GM18508 (cell line): ENCODE measurements at regions not wholly inside any gene's neighbourhood (a gene's known extent, or its start where the extent isn't known, plus 50 kb on each side); places are given as distances from the start of the nearest gene placed in this dataset.
"Not testable (repeated sequence)": the region's sequence is repeated elsewhere in the genome, so short reads cannot be mapped to it uniquely, and the experiment has no call there.

Source experiments
- ATAC-seq: cut with Tn5 transposase; IDR thresholded peaks from one replicate; pipeline ENCODE4 v1.9.1; 2021; ENCODE audit warnings: moderate number of reproducible peaks; ENCODE audit not compliant: insufficient read depth, unreplicated experiment

DNA sequence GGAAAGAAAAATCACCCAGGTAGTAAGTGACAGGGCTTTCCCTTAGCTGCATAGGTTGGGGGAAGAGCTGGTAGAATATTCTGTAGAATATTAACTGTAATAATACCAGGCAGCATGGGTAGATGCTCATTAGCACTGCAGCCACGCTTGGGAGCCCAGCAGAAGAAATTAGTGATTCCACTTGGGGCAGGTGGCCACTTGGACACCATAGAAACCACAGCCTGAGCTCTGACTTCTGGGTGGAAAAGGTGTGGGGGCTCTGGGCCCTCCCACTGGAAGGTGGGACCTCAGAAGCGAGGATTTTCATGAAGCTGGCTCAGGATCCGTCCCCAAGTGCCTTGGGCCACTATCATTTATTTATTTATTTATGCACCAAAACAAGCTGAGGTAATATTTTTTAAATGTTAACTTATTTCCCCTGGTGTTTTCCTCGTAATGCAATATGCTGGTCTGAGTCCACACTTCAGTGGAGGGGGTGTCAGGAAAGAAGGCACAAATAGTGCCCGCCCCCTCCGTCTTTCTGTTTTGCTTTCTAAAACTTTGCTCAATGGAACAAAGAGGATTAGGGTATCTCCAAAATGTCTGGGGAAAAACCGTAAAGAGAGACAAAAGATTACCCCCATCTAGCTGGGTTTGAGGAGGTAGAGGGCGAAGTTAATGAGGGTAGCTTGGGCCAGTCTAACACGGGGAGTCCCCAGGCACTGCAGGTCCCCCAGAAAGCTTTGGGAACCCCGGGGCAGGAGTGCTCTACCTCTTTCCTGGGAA lies 75.2 kb upstream of the GADD45A start:
- no peak for ATAC-seq

DNA sequence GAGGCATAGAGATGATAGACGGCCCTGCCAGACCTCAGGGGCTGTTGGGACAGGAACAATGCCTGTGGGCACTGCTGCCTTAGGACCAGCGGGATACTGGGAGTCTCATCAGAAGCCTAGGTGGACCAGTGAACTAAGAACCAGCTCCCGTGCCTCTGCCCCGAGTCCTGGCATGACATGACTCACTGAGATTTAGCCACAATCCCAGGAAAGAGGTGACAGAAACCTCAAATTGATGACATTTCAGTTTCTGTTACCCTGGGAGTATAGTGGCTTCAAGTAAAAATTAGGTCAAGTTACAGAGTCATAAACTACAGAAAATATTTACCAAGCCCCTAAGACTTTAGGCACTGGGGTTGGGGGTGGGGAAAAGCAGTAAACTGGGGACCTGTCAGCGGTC lies 74.6 kb upstream of the GADD45A start:
- no peak for ATAC-seq

DNA sequence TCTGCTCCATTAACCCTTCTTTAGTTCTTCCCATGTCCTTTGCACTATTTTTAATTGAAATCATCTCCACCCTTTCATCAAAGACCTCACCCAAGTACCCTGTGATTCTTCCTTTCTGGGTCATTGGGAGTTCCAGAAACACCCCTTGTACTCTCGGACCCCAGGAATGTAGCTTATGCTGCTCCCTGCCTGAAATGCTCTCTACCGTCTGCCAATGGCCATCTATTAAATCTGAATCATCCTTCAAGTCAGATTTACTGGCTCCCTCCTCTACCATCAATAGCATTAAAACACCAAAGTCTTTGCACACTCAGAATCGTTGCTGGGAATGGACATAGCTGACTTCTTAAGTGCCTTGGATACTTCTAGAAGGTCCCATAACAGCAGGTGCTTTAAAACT lies 73.2 kb upstream of the GADD45A start:
- ATAC-seq, result no peak

DNA sequence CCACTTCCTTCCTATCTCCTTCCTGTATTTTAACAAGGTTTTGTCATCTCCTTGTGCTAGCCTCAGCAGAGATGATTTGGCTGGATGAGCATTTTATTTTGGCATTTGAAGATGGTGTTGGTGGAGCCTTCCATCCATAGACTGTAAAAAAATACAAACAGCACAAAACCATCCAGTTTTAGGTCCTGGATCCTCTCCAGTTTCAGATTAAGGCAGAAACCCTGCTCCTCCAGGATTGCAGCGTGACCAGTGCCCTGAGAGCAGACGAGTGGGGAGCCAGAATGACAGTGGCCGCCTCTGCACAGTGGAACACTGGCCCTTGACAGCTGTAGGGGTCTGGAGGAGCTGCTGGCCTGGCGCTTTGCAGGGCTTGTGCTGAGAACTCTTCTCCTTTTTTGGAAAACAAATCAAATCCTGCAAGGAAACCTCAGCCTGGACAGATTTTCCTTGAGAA lies 72.2 kb upstream of the GADD45A start:
- no peak for ATAC-seq

DNA sequence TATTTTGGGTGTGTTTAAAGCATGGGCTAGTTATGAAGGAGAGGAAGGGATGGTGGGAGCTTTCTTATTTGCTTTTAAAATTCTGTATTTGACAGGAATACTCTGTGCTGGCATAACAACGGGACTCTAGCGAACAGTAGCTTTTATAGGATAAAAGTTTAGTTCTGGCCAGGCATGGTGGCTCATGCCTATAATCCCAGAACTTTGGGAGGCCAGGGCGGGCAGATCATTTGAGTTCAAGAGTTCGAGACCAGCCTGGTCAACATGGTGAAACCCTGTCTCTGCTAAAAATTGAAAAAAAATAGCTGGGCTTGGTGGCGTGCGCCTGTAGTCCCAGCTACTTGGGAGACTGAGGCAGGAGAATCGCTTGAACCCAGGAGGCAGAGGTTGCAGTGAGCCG lies 71.5 kb upstream of the GADD45A start:
- not testable (repeated sequence) for ATAC-seq

DNA sequence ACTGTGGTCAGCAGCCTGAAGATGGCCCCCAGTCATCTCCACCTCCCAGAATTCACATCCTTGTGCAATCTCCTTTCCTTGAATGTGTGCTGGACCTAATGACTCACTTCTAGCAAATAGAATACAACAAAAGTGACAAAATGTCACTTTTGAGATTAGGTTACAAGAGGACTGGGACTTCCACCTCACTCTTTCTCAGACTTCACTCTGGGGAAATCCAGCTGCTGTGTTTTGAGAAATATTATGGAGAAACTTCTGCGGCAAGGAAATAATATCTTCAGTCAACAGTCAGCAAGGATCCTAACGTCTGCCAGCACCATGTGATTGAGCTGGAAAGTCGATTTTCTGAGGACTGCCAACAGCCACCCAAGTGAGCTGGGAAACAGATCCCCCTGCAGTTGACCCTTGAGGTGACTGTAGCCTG lies 70.5 kb upstream of the GADD45A start:
- no peak for ATAC-seq

DNA sequence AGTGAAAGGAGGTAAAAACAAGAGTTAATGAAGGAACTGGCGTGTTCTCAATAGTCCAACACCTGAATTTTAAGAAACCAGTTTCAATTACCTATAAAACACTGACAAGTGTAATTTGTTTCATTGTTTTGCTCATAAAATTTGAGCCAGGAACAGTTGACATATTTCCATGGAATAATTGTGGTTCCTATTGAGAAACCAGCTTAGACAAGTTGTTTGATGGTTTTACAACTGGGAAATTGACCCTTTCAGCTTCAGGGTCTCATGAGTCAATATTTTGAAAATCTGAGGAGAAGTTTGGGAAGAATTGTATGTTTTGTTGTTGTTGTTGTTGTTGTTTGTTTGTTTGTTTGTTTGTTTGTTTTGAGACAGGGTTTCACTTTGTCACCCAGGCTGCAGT lies 69.1 kb upstream of the GADD45A start:
- no peak for ATAC-seq

DNA sequence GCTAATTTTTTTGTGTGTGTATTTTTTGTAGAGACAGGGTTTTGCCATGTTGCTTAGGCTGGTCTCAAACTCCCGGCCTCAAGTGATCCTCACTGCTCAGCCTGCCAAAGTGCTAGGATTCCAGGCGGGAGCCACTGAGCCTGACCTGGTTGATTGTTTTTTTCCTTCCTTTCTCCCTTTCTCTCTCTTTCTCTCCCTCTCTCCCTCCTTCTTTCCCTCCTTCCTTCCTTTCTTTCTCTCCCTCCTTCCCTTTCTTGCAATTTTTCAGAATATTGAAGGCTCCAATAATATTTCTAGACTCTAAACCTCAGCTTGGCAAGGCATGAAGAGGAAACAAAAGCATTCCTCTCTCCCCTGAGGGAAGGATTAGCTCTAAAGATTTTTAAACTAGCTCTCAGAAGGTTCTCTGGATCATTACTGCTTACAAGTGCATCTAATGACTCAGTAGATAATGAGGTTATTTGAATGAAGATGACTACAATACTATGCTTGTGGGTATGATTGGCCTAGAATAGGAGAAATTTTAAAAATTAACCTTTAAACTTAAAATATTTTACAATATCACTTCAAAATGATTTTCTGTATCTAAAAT lies 68.5 kb upstream of the GADD45A start:
- ATAC-seq, result no peak

DNA sequence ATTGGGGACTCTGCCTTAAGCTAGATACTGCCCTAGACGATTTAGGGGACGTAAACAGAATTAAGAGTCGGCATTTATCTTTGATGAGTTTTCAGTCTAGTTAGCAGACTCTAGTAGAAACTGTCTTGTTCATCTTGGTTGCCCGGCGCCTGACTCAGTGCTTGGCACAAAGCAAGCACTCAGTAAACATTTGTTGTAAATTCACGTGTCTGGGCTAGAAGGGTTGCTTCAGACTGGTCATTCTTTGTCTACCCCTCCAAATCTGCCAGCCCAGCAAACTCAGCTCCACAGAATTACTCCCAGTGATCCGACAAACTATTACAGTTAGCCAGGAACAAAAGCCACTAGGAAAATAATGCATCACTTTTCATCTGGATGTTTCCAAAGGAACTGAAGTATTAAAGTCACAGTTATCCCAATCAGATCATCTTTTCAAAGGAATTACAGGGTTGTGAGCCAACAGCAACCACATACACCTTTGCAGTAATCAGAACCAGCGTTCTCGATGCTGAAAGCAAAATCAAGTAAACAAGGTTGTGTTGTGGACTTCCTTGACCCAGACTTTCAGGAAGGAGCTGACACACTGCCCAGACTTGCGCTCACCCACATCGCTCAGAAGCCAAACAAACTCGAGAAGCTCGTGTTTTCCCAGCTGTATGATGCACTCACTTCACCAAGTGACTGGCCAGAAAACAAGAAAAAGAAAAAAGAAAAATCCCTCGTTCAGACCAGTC lies 66.5 kb upstream of the GADD45A start:
- ATAC-seq, result no peak

DNA sequence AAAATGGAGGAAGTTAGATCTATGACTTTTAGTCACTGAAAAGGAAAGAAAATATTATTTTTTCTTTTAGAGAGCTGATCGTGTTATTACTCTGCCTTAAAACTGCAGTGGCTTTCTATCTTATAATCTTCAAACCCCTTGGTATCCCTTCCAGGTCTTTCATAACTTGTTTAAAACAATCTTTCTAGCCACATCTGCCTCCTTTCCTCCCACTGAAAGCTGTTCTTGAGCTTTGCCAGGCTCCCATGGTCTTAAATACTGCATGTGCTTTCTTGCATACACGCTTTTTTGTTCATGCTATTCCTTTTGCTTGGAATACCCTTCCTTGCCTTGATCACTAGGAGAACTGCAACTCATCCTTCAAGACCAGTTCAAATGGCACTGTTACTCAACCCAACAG lies 65.9 kb upstream of the GADD45A start:
- no peak for ATAC-seq

DNA sequence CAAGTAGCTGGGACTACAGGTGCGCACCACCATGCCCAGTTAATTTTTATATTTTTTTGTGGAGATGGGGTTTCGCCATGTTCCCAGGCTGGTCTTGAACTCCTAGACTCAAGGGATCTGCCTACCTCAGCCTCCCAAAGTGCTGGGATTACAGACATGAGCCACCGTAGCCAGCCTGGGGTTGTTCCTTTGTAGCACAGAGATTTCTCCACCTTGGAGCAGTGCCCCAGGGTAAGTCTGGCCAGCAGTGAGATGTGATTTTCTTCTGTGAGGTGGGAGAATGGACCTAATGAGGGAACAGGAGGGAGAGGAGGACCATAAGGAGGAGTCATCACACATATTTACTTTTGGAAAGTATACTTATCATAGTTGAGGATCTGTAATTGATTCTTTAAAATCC lies 61.1 kb upstream of the GADD45A start:
- ATAC-seq, result no peak

DNA sequence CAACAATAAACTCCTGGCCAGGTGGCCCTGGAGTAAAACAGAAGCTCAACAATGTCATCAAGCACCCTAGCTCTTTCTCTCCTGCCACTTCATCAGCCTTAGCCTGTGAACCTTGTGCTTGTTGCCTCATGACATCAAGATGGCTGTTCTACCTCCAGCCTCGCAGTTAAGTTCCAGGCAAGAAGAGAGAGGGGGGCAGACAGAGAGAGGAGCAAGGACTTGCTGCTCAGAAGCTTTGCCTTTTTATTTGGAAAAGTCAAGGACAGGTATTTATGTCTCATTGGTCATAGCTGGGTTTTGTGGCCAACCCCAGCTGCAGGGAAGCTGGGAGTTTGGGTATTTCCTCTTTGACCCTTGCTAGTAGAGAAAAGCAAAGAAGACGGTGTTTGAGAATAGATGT lies 60.3 kb upstream of the GADD45A start:
- ATAC-seq, result no peak

DNA sequence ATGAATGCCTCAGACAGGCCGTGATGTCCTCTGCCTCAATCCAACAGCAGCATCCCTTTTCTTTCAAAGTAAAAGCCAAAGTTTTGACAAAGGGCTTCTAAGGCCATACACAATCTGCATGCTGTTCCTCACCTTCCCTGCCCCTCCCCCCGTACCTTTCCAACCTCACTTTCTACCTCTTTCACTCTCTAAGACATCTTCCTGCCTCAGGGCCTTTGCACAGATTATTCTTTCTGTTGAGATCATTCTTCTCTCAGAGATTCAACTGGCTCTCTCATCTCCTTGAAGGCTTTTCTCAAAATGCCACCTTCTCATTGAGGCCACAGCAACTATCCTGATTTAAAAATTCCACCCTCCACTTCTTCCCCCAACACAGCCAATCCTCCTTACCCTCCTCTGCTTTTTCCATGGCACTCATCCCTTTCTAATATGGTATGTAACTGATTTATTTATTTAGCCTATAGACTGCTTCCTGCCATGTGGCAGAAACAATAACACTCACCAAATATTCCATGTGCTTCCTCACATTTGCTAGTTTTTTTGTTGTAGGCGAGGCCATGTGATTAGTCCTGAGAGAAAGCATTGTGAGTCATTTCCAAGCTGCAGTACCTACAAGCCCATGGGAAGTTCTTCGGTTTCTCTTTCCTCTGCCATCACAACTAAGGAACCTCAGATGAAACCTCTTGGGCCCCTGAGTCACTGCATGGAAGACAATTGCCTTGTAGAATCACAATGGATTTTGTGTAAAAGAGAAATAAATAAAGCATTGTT lies 58.7 kb upstream of the GADD45A start:
- ATAC-seq, result no peak

DNA sequence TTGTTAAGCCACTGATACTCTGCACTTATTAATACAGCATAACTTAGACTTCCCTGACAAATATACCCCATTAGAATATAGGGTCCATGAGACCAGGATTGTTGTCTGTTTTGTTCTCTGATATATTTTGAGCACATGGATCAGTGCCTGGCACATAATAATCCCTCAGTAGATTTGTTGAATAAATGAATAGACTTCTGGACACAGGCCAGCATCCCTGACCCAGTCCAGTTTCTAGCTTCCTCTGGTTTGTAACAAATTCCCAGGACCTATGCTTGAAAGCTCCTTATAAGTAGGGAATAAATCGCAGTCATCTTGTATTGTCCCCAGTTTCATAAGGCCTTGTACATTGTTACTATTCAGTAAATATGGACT lies 58.2 kb upstream of the GADD45A start:
- ATAC-seq, result no peak

DNA sequence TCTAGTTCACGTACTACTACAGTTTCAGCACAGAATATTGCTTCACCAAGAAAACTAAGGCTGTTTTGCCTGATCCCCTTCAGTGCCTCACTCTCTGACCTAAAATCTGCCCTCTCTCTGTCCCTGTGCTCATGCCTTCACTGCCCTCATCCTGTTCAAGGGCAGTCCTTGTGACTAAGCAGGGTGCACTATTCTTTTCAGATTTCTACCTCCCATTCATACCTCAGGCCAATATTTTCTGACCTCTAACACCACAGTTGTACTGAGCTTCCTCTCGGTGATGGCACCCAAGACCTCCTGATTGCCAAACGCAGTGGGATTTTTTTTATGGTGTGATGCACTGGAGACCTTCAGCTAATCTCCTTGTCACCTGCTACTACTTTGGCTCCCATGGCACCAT lies 57.7 kb upstream of the GADD45A start:
- no peak for ATAC-seq

DNA sequence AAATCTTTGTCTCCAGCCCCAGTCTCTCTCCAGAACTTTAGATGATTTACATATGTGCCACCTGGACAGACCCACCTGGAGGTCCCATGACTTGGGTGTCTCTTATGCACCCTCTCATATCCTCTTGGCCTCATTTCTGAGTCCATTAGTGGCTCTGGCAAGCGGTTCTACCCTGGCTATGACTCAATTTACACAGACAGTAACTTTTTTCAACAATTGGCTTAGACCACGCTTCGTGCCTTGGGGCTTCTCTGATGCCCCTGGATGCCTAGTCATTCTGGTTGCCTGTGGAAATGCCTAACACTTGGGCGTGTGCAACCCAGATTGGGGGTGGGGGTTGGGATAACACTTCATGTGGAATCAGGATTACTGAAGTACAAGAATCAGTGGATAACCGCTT lies 57.1 kb upstream of the GADD45A start:
- no peak for ATAC-seq

DNA sequence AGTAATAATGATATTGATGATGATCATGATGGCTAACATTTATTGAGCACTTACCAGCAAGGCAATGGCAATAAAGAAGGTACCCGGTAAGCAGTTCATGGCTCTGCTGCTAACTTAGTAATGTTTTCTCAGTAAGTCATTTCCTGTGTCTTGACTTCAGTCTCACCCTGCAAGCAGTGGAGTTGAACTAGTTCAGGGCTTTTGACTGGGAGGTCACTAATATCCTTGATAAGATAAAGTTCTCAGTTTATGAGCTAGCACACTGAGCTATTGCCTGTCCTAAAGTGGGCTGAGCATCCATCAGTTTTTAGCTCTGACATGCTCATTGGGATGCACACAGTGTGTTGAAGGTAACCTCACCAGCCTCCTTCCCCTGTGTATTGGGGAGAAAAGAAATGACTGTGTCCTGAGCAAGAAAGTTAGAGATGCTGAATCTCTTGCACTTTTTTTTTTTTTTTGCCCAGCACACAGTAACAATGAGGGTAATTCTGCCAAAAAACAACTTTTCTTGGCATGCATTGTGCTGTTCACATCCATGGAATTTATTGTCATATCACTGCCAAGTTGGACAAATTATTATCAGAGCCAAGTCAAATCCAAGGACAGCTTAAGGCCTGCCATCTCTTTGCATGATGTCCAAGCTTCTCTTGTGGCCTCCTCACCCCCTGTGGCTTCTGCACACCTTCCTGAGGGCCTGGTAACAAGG lies 55.5 kb upstream of the GADD45A start:
- ATAC-seq, result no peak

DNA sequence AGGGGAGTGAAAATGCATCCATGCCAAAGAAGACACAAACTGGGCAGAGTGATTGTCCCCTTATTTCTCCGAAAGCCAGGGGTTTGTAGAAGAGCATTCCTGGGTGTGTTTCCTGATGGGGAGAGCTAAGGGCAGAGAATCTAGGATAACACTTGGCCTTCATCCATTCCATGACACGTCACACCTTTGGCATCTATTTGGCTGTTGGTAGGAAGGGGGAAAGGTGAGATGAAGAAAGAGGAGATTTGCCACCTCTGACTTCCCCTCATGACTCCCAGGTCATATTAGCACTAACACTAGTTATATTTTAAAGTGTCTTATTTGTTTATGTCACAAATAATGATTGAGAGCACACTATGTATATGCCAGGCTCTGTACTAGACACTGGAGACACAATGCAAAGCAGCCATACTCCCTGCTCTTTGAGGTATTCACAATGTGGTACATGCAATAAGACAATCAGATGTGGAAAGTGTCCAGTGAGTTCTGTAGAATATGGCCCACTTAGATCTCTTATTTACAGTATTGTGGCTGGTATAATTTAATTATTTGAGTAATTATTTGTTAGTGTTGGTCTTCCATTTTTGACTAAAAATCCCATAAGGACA lies 54.5 kb upstream of the GADD45A start:
- no peak for ATAC-seq

DNA sequence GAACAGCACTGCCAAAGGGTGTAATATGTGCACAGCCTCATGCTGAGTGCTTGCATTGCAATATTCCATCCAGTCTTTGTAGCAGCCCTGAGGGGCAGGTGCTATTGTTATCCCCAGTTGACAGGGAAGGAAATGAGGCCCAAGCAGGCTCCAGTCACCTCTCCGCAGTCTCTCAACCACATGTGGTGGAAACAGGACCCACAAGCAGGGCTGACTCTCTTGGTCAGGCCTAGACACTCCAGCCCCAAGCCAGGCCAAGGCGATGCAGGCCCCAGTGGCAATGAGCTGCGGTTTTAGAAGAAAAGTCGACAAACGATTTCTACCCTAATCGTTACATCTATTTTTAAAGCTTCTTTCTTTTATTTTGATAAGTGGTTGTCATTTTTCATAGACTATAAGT lies 52.6 kb upstream of the GADD45A start:
- ATAC-seq, result no peak
